Smooth muscle cell (in vitro differentiated cells): ENCODE measurements at regions not wholly inside any gene's neighbourhood (a gene's known extent, or its start where the extent isn't known, plus 50 kb on each side); places are given as distances from the start of the nearest gene placed in this dataset.

Experiments
- DNase-seq: peaks from one replicate; lab custom pipeline; 2025; ENCODE audit not compliant: unreplicated experiment; lab: John Stamatoyannopoulos, UW
- H2AFZ ChIP-seq: fragments of 200-600 bp; sonication (generic); 2 replicates; pipeline ENCODE4 v1.6.0; 2016; ENCODE audit warnings: antibody characterized with exemption, low read depth, mild to moderate bottlenecking
- H3F3A ChIP-seq: fragments of 200-600 bp; sonication (generic); 2 replicates; pipeline ENCODE4 v1.6.0; 2017; ENCODE audit warnings: antibody characterized with exemption, low read depth
- H3K27ac ChIP-seq: fragments of 200-600 bp; sonication (generic); 2 replicates; pipeline ENCODE4 v1.5.1; 2016; ENCODE audit warnings: low read depth, mild to moderate bottlenecking
- H3K27me3 ChIP-seq: fragments of 200-600 bp; sonication (generic); 2 replicates; pipeline ENCODE4 v1.6.1; 2016; ENCODE audit warnings: low read depth, mild to moderate bottlenecking
- H3K36me3 ChIP-seq: fragments of 200-600 bp; sonication (generic); 2 replicates; pipeline ENCODE4 v1.5.1; 2016; ENCODE audit warnings: low read depth
- H3K4me1 ChIP-seq: fragments of 200-600 bp; sonication (generic); 2 replicates; pipeline ENCODE4 v1.5.1; 2016; ENCODE audit warnings: low read depth
- H3K4me2 ChIP-seq: fragments of 200-600 bp; sonication (generic); 2 replicates; pipeline ENCODE4 v1.6.0; 2016; ENCODE audit warnings: mild to moderate bottlenecking
- H3K4me3 ChIP-seq: fragments of 200-600 bp; sonication (generic); 2 replicates; pipeline ENCODE4 v1.5.1; 2016; ENCODE audit warnings: mild to moderate bottlenecking
- H3K79me2 ChIP-seq: fragments of 200-600 bp; sonication (generic); 2 replicates; pipeline ENCODE4 v1.6.0; 2016; ENCODE audit warnings: low read depth, mild to moderate bottlenecking
- H3K9ac ChIP-seq: fragments of 200-600 bp; sonication (generic); 2 replicates; pipeline ENCODE4 v1.6.0; 2016; ENCODE audit warnings: low read depth
- H3K9me3 ChIP-seq: fragments of 200-600 bp; sonication (generic); replicated peaks from 2 replicates; pipeline ENCODE4 v1.5.1; 2016; ENCODE audit warnings: low read depth
- H4K20me1 ChIP-seq: fragments of 200-600 bp; sonication (generic); 2 replicates; pipeline ENCODE4 v1.6.0; 2016; ENCODE audit warnings: low read depth
- CTCF ChIP-seq: fragments of 200-600 bp; sonication (generic); IDR thresholded peaks from 2 replicates; pipeline ENCODE4 v1.5.1; 2017; ENCODE audit warnings: borderline replicate concordance, mild to moderate bottlenecking, antibody characterized with exemption; ENCODE audit not compliant: insufficient read depth, poor library complexity, severe bottlenecking
- WGBS: methylation state at CpG from one replicate; pipeline ENCODE4 v1.1.7; 2016; ENCODE audit warnings: low lambda C conversion rate; 5-methylcytosine and 5-hydroxymethylcytosine counted together

- H3K27ac ChIP-seq: no peak overlapping the region
- WGBS: 97% methylated on average over 1 of the region's 1 CpG
Measured at GRCh38 chr4:61044837-61045236, 155.3 kb upstream of the ADGRL3 start.

GRCh38 chr4:61049018-61049417 lies 151.1 kb upstream of the ADGRL3 start:
- Histone ChIP-seq H3K27me3 (no peaks in the 10 kb centered on the region), H3K9ac (no peak overlapping the region), H3K4me1 (peaks cover 16% of the 10 kb centered on the region), H3K4me3 (no peak overlapping the region), H3K79me2 (no peaks in the 10 kb centered on the region), H3K4me2 (no peak overlapping the region), H3K36me3 (no peaks in the 10 kb centered on the region), H2AFZ (no peak overlapping the region), H3K9me3 (no peaks in the 10 kb centered on the region), H4K20me1 (no peaks in the 10 kb centered on the region), H3K27ac (no peak overlapping the region), H3F3A (no peaks in the 10 kb centered on the region)
- DNase-seq: no peak
- no peak for TF ChIP-seq CTCF

More at GRCh38 chr4:61044837-61045236, 155.3 kb upstream of the ADGRL3 start:
- Histone ChIP-seq H2AFZ (no peak overlapping the region), H4K20me1 (no peaks in the 10 kb centered on the region), H3K36me3 (no peaks in the 10 kb centered on the region), H3K4me1 (peaks cover 16% of the 10 kb centered on the region), H3K79me2 (no peaks in the 10 kb centered on the region), H3K27me3 (no peaks in the 10 kb centered on the region), H3K4me2 (no peak overlapping the region), H3F3A (no peaks in the 10 kb centered on the region), H3K4me3 (no peak overlapping the region), H3K9ac (no peak overlapping the region), H3K9me3 (no peaks in the 10 kb centered on the region)
- no peak for TF ChIP-seq CTCF
- no peak for DNase-seq

- no peak for TF ChIP-seq CTCF
- DNase-seq: no peak
- no peaks in the 10 kb centered on the region for H3K36me3 ChIP-seq
- WGBS: 86% methylated on average over 3 of the region's 3 CpGs
- no peak overlapping the region for H2AFZ ChIP-seq
- H3F3A ChIP-seq: no peaks in the 10 kb centered on the region
- H3K27me3 ChIP-seq: no peaks in the 10 kb centered on the region
- no peaks in the 10 kb centered on the region for H3K4me1 ChIP-seq
- no peak overlapping the region for H3K4me2 ChIP-seq
- no peaks in the 10 kb centered on the region for H4K20me1 ChIP-seq
- H3K9ac ChIP-seq: no peak overlapping the region
- no peak overlapping the region for H3K27ac ChIP-seq
- no peaks in the 10 kb centered on the region for H3K79me2 ChIP-seq
- no peak overlapping the region for H3K4me3 ChIP-seq
- no peaks in the 10 kb centered on the region for H3K9me3 ChIP-seq
Measured at GRCh38 chr4:61067381-61067780, 132.7 kb upstream of the ADGRL3 start.

- WGBS: 90% methylated on average over 2 of the region's 2 CpGs
- no peak overlapping the region for H2AFZ ChIP-seq
- no peaks in the 10 kb centered on the region for H3K27me3 ChIP-seq
- DNase-seq: no peak
- H3K79me2 ChIP-seq: no peaks in the 10 kb centered on the region
- H3K36me3 ChIP-seq: no peaks in the 10 kb centered on the region
- no peak overlapping the region for H3K9ac ChIP-seq
- H4K20me1 ChIP-seq: no peaks in the 10 kb centered on the region
- no peaks in the 10 kb centered on the region for H3K9me3 ChIP-seq
- TF ChIP-seq CTCF: no peak
- no peak overlapping the region for H3K4me2 ChIP-seq
- no peak overlapping the region for H3K27ac ChIP-seq
- H3F3A ChIP-seq: no peaks in the 10 kb centered on the region
- H3K4me3 ChIP-seq: no peak overlapping the region
- no peaks in the 10 kb centered on the region for H3K4me1 ChIP-seq
Measured at GRCh38 chr4:61068060-61068459, 132.1 kb upstream of the ADGRL3 start.
